Natural killer cell (primary cell): ENCODE measurements at regions not wholly inside any gene's neighbourhood (a gene's known extent, or its start where the extent isn't known, plus 50 kb on each side); places are given as distances from the start of the nearest gene placed in this dataset.

Experiments used
- ATAC-seq, 3 donors: fragments of 150-1000 bp in 2 of 3; fragments of 200-7000 bp in 1 of 3; cut with Tn5 transposase; 1 replicate in 1 of 3; 2 replicates in 2 of 3; pipeline ENCODE4 v1.10.0; 2021; ENCODE audit warnings: mild to moderate bottlenecking in 2 of 3, moderate library complexity in 2 of 3
- DNase-seq, 2 donors: peaks; one replicate each; pipeline versions ENCODE4 v3.0.0 to v3.0.0-alpha.2; 2013 to 2021; ENCODE audit warnings: mixed read lengths in 1 of 2
- H3K27ac ChIP-seq: one replicate; pipeline ENCODE4 v1.5.1; 2013; ENCODE audit warnings: mild to moderate bottlenecking, low read length
- H3K27me3 ChIP-seq: one replicate; pipeline ENCODE4 v1.6.1; 2013; ENCODE audit warnings: low read length; ENCODE audit not compliant: control insufficient read depth, insufficient read depth
- H3K36me3 ChIP-seq: one replicate; pipeline ENCODE4 v1.6.1; 2013; ENCODE audit warnings: low read length; ENCODE audit not compliant: control insufficient read depth, insufficient read depth
- H3K4me1 ChIP-seq: one replicate; pipeline ENCODE4 v1.6.1; 2013; ENCODE audit warnings: low read length; ENCODE audit not compliant: control insufficient read depth, insufficient read depth
- H3K4me3 ChIP-seq: one replicate; pipeline ENCODE4 v1.5.1; 2013; ENCODE audit warnings: low read length
- H3K9me3 ChIP-seq: one replicate; pipeline ENCODE4 v1.6.1; 2013; ENCODE audit warnings: low read length; ENCODE audit not compliant: control insufficient read depth, insufficient read depth
- H3K27ac Mint-ChIP-seq, 2 donors: one replicate each; pipeline ENCODE4 v1.8.0; 2022; ENCODE audit warnings: mild to moderate bottlenecking in 2 of 2, mixed read lengths in 2 of 2, moderate library complexity in 1 of 2
- H3K27me3 Mint-ChIP-seq, 2 donors: one replicate each; pipeline ENCODE4 v1.8.0; 2022; ENCODE audit warnings: low read depth in 2 of 2, mixed read lengths in 2 of 2
- H3K36me3 Mint-ChIP-seq: one replicate; pipeline ENCODE4 v1.8.0; 2022; ENCODE audit warnings: mixed read lengths
- H3K4me1 Mint-ChIP-seq, 2 donors: one replicate each; pipeline ENCODE4 v1.8.0; 2022; ENCODE audit warnings: mixed read lengths in 2 of 2
- H3K4me3 Mint-ChIP-seq: one replicate; pipeline ENCODE4 v1.8.0; 2022; ENCODE audit warnings: mild to moderate bottlenecking, moderate library complexity, mixed read lengths
- H3K9me3 Mint-ChIP-seq, 2 donors: one replicate each; pipeline ENCODE4 v1.8.0; 2022; ENCODE audit warnings: mixed read lengths in 2 of 2
- CTCF ChIP-seq: fragments of 200-600 bp; IDR thresholded peaks from one replicate; pipeline ENCODE4 v1.8.0; 2022; ENCODE audit warnings: antibody characterized with exemption
- WGBS: methylation state at CpG from one replicate; pipeline ENCODE4 v1.1.7; 2013; ENCODE audit warnings: missing lambda C conversion rate; ENCODE audit not compliant: insufficient coverage; 5-methylcytosine and 5-hydroxymethylcytosine counted together
- intact Hi-C: fragments of 100-400 bp; cut with micrococcal nuclease; formaldehyde crosslinking; loops from one replicate; pipeline ENCODE4 v1.14.2; 2022

- H3K4me1 ChIP-seq, result peaks cover 36% of the 10 kb centered on the region
- H3K36me3 Mint-ChIP-seq, result no peaks in the 10 kb centered on the region
- H3K4me3 ChIP-seq, result no peak overlapping the region
- H3K36me3 ChIP-seq, result no peaks in the 10 kb centered on the region
- 29% methylated on average over 6 of the region's 8 CpGs for WGBS
- intact Hi-C loops, result loop anchor here (1.0 to 5.0 kb wide), 3 partner anchors 113 to 422 kb away; no protein-coding TSS in a partner anchor
- H3K27me3 ChIP-seq, result no peaks in the 10 kb centered on the region
- no peaks in the 10 kb centered on the region for H3K9me3 ChIP-seq
- peak overlapping the region; percentile 88 for H3K27ac ChIP-seq
- no peaks in the 10 kb centered on the region for H3K27me3 Mint-ChIP-seq
- peak overlapping the region; percentile 96 to 99 for H3K27ac Mint-ChIP-seq
- H3K9me3 Mint-ChIP-seq, result no peaks in the 10 kb centered on the region
- peak in 1 of 2 donors; percentile 73 for DNase-seq
- TF ChIP-seq CTCF, result no peak
- ATAC-seq, result peak; percentile 18 to 34 (median 25)
- H3K4me1 Mint-ChIP-seq, result peaks cover 72 to 85% of the 10 kb centered on the region in 2 donors
- peak overlapping the region; percentile 87 for H3K4me3 Mint-ChIP-seq
These were observed 282.5 kb downstream of the ETS1 start for GRCh38 chr11:128304666-128305485.

GRCh38 chr11:128304116-128304515, 283.2 kb downstream of the ETS1 start:
- peak overlapping the region; percentile 88 for H3K27ac ChIP-seq
- intact Hi-C loops, result loop anchor here (5.0 kb wide), 2 partner anchors 112 to 423 kb away; no protein-coding TSS in a partner anchor

GRCh38 chr11:128303383-128303782, 284.0 kb downstream of the ETS1 start:
- intact Hi-C loops, result loop anchor here (5.0 kb wide), 2 partner anchors 111 to 424 kb away; no protein-coding TSS in a partner anchor
- H3K4me1 Mint-ChIP-seq, result peaks cover 83 to 88% of the 10 kb centered on the region in 2 donors
- no peak for TF ChIP-seq CTCF
- Histone ChIP-seq H3K27me3 (no peaks in the 10 kb centered on the region), H3K9me3 (no peaks in the 10 kb centered on the region), H3K4me1 (peaks cover 51% of the 10 kb centered on the region), H3K27ac (peak overlapping the region; percentile 88), H3K4me3 (no peak overlapping the region), H3K36me3 (no peaks in the 10 kb centered on the region)
- H3K27me3 Mint-ChIP-seq, result no peaks in the 10 kb centered on the region
- 83% methylated on average over 3 of the region's 5 CpGs for WGBS
- H3K27ac Mint-ChIP-seq, result peak overlapping the region; percentile 96 to 99
- H3K36me3 Mint-ChIP-seq, result no peaks in the 10 kb centered on the region
- H3K9me3 Mint-ChIP-seq, result no peaks in the 10 kb centered on the region
- peak overlapping the region; percentile 87 for H3K4me3 Mint-ChIP-seq
- DNase-seq (no peak), ATAC-seq (no peak)

More at GRCh38 chr11:128304116-128304515, 283.2 kb downstream of the ETS1 start:
- H3K4me3 Mint-ChIP-seq, result peak overlapping the region; percentile 87
- Histone ChIP-seq H3K9me3 (no peaks in the 10 kb centered on the region), H3K4me3 (no peak overlapping the region), H3K36me3 (no peaks in the 10 kb centered on the region), H3K4me1 (peaks cover 43% of the 10 kb centered on the region), H3K27me3 (no peaks in the 10 kb centered on the region)
- DNase-seq (peak in 1 of 2 donors; percentile 38), ATAC-seq (no peak)
- TF ChIP-seq CTCF, result no peak
- H3K36me3 Mint-ChIP-seq, result no peaks in the 10 kb centered on the region
- WGBS, result 55% methylated on average over 2 of the region's 2 CpGs
- peak overlapping the region; percentile 96 to 99 for H3K27ac Mint-ChIP-seq
- H3K9me3 Mint-ChIP-seq, result no peaks in the 10 kb centered on the region
- H3K4me1 Mint-ChIP-seq, result peaks cover 79 to 88% of the 10 kb centered on the region in 2 donors
- no peaks in the 10 kb centered on the region for H3K27me3 Mint-ChIP-seq
